ENCODE measurements at regions not wholly inside any gene's neighbourhood (a gene's known extent, or its start where the extent isn't known, plus 50 kb on each side); places are given as distances from the start of the nearest gene placed in this dataset.
"Not testable (repeated sequence)": the region's sequence is repeated elsewhere in the genome, so short reads cannot be mapped to it uniquely, and the experiment has no call there.

DNA sequence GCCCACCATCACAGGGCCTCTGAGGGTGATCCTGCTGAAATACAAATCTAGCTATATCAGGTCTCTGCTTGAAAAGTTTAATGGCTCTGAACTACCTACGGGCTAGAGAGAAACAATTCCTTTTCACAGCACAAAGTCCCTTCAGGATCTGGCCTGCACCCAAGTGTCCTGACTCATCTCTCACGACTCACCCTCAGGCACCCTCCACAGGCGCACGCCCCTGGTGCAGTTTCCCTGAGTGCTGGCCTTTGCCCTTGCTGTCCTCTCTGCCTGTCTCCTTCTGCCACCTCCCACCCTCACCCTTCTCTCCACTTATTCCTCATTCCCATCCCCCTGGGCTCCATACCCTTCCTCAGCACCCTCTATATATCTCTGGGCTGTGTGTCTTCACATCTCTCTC lies 901.7 kb downstream of the TUBA3C start:
- TF ChIP-seq, protein P1, sequence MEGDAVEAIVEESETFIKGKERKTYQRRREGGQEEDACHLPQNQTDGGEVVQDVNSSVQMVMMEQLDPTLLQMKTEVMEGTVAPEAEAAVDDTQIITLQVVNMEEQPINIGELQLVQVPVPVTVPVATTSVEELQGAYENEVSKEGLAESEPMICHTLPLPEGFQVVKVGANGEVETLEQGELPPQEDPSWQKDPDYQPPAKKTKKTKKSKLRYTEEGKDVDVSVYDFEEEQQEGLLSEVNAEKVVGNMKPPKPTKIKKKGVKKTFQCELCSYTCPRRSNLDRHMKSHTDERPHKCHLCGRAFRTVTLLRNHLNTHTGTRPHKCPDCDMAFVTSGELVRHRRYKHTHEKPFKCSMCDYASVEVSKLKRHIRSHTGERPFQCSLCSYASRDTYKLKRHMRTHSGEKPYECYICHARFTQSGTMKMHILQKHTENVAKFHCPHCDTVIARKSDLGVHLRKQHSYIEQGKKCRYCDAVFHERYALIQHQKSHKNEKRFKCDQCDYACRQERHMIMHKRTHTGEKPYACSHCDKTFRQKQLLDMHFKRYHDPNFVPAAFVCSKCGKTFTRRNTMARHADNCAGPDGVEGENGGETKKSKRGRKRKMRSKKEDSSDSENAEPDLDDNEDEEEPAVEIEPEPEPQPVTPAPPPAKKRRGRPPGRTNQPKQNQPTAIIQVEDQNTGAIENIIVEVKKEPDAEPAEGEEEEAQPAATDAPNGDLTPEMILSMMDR (IDR thresholded peaks at IDR 0.05; ENCODE audit: low read depth, low read length), result not testable (repeated sequence)
- not testable (repeated sequence) for TF ChIP-seq EZH2phosphoT487 (IDR thresholded peaks at IDR 0.05; ENCODE audit: low read depth)
